ENCODE measurements at regions not wholly inside any gene's neighbourhood (a gene's known extent, or its start where the extent isn't known, plus 50 kb on each side); places are given as distances from the start of the nearest gene placed in this dataset.

DNA sequence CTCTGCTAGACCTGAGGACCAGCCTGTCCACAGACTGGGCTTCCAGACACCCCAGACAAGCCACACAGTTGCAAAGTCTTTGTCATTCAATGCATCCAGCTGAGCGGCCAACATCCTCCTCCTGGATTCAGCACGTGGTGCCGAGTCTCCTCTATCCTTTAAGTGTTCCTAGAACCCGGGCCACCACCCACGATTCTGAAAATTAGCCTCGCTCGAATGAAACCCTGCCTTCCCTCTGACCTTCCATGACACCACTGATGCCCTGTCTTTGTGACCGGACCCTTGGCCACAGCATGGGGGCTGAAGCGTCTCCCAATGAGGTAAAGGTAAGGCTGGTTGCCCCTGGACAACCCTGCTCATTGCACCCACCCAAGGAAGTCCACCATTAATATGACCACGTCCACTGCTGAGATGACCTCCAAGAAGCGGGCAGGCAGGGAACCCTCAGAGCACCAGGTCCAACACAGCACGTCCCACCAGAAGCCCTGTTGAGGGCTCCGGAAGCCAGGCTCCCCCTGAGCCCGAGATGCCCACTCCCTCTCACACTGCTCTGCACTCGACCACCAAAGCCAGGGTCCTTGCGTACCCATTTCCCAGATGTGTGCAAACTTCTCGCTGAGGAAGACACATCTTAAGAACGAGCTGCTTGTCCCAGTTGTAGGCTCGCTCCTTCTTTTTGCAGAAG lies 279.0 kb downstream of the CTTN start:
- Histone ChIP-seq H3K4me3 (no peak overlapping the region), H3K27ac (no peak overlapping the region)

DNA sequence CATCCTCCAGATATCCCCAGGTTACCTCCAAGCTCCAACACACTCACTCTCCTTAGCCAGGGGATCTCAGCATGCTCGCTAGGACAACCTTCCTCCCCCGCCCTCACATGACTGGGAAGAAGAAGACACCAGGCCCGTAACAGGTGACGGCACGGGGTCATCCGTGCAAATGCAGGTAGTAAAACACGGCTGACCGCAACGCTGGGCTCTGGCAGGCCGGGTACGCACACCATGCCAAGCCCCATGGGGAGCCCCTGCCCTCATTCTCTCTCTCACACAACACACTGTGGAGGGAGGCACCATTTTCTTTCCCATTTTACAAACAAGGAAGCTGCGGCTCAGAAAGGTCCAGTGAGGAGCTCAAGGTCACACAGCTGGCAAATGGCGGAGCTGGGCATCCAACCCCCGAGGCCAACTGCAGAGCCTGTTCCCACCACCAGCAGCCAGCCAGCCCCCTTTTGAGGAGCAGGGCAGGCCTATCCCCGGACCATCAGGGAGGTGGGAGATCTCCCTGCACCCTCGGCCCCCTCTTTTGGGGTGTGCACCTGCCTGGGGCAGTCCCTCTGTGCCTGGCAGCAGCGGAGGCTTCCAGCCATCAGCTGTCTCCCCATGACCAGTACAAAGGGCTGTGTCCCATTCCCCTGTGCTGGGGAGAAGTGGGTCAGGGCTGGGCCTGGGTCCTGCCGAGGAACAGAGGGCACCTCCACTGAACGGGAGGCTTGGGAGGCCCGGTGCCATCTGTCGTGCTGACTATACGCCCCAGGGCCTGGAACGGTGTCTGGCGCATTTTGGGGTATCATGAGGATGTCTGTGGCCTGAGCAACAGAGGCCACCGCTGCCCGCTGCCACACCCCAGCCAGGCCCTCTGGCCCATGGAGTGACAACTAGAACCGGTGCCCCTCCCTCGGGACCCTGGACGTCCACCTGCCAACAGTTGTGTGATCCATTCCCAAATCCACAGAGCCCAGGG lies 280.9 kb downstream of the CTTN start:
- Histone ChIP-seq H3K27ac (no peak overlapping the region), H3K4me3 (no peak overlapping the region)

DNA sequence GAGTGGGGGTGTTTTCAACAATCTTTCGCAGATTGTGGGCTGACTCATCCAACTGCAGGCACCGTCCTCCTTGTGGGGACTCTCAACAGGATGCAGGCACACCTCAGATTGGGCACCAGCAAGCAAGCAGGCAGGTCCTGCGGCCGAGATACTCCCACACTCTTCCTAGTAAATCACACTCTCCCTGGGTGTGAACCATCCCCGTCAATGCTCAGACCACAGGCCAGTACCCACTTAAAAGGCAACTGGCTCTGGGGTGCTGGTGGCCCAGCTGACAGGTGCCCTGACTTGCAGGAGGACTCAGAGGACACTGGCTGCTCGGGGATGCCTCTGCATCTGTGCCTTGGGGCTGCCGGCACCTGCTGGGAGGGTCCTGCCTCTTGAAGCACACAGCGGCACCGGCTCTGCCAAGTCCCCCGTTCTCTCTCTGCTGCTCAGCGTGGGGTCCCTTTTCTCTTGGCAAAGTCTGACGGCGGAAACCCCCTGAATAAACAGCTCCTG lies 282.5 kb downstream of the CTTN start:
- Histone ChIP-seq H3K27ac (no peak overlapping the region), H3K4me3 (no peak overlapping the region)

DNA sequence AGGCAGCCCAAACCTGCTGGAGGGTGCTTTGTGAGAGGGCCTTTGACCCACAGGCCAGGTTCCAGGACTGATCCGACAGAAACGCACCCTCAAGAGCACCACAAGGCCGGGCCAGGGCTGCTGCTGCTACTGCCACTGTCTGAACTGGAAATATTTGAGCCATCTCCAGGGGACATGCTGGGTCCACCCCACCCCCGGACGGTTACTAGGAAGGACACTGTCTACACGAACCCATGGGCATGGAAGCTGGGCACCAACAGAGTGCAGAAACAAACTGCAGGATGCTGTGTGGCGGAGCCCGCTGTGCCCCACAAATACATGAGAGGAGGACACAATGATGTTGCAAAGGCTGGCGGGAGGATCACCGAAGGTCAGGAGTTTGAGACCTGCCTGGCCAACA lies 283.7 kb downstream of the CTTN start:
- H3K4me3 ChIP-seq: no peak overlapping the region
- no peak overlapping the region for H3K27ac ChIP-seq

DNA sequence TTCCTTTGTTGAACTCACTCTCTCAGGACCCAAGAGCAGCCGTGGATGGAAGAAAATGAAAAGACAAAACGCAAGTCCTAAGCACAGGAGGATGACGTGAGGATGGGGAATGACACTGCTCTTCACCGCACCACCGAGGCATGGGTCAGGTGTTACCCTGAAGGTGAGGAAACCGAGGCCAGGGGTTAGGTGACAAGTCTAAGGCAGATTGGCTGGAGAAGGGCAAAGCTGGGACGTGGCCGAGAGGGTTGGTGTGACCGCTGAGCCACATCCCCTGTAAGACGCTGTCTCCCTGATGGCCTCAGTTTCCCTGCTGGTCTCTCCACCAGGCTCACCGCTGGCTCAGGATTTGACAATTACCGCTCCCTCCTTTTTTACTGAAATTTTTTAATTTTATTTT lies 284.4 kb downstream of the CTTN start:
- Histone ChIP-seq H3K4me3 (no peak overlapping the region), H3K27ac (no peak overlapping the region)

DNA sequence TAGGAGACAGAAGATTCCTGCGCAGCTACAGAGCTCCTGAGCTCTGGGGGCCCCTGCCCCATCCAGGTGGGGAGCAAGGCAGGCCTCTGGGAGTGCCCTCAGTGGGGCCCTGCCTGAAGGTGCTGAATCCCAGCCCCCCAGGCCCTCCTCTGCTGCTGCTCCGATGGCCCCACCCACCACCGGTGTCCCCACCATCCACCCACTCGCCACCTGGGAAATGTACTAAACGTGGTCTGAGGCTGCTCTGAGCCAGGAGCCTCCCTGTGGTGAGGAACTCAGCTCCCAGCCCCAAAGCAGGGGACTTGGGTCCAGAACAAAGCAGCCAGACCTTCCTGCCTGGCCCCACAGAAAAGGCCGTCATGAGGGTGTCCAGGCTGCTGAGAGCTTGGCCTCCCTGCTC lies 289.4 kb downstream of the CTTN start:
- no peak overlapping the region for H3K27ac ChIP-seq
- H3K4me3 ChIP-seq: no peak overlapping the region

DNA sequence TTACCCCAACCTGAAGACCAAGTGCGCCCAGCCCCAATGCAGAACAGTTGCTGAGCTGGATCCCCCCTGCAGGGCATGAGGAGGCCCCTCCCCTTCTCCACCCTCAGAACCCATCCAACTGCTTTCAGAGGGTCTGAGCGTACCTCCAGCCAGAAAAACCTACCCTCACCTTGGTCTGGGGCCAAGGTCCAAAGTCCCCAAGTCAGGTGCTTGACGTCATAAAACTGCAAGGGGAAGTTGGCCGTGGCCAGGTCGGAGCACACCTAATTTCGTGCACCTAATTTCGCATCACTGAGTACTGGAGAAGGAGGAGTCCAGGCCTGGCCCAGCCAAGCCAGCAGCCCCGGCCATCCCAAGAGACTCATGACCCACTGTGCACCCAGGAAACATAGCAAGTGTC lies 289.8 kb downstream of the CTTN start:
- no peak overlapping the region for H3K27ac ChIP-seq
- H3K4me3 ChIP-seq: no peak overlapping the region

DNA sequence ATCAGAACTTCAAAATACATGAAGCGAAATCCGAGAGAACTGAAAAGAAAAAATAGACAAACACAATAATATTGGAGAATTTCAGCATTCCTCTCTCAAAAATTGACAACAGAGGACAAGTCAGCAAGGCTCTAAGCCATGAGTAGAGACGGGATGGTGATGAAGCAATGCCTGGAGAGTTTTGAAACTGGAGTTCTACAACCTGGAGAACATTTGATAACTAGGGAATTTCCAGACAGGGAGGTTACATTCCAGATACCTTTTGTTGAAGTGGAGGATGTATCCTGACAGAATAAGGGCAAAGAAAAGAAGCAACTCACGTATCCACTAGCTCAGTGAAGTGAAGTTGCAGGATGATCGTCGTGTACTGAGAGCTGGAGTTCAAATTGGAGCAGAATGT lies 291.4 kb downstream of the CTTN start:
- Histone ChIP-seq H3K4me3 (no peak overlapping the region), H3K27ac (no peak overlapping the region)

DNA sequence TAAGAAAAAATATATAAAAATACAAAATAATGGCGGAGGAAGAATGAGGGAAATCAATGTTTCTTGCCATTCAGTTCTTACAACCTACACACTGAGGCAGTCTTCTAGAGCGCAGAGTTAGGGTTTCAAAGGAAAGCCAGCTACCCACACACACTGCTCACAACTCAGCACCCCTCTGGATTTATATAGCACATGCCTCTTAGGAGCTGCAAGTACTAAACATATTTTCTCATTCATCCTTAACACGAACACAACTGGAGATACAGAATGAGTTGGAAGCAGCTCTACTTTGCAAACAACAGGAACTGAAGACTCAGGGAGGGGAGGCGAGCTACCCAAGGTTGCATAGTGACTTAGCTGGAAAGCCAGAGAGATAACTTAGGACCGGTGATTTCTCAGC lies 293.8 kb downstream of the CTTN start:
- Histone ChIP-seq H3K4me3 (no peak overlapping the region), H3K27ac (no peak overlapping the region)

DNA sequence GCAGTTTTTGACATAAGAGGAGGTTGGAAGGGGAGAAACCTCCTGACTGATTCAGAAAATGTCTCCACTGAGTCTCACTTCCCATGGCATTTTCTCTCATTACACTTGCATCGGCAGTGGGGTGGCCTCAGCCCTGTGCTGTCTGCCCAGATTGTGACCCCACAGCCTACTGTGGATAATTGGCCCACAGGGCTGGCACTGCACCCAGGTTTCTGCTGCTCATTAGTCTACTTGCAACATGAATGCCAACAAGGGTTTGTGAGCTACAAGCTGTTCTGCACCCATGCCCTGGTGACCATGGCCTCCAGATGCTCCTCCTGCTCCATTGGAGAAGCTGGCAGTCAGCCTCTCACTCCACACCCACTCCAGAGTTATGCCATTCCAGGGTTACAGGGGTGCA lies 296.0 kb downstream of the CTTN start:
- Histone ChIP-seq H3K27ac (no peak overlapping the region), H3K4me3 (no peak overlapping the region)

DNA sequence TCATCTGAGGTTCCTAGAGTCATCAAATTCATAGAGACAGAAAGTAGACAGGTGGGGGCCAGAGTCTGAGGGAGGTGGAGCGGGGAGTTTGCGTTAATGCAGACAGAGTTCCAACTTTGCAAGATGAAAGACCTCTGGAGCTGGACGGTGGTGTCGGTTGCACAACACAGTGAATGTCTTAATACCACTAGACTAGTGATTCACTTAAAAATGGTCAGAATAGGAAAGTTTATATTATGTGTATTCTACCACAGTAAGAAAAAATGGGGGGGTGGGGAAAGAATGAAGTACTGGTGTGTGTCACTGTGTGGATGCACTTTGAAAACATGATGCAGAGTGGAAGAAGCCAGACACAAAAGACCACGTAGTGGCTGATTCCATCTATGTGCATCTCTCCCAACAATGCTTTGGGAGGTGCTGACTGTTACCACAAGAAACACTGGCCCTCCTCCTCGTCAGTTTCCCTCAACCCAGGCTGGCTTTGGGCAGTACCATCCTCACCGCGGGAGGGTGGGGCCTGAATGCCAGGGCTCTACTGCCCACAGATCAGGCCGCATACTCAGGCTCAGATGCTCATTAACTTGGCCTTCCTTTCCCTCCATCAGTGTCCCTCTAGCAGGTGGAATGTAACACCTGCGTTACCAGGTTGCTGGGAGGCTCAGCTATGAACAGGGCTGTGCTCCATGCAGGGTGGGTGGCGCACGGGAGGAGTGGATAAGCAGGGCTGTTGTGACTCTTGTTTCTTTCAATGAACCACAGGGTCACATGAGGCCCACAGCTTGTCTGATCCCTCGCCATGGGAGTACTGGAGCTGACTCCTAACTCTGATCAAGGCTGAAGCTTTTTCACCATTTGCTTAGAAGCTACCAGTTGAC lies 297.0 kb downstream of the CTTN start:
- no peak overlapping the region for H3K27ac ChIP-seq

DNA sequence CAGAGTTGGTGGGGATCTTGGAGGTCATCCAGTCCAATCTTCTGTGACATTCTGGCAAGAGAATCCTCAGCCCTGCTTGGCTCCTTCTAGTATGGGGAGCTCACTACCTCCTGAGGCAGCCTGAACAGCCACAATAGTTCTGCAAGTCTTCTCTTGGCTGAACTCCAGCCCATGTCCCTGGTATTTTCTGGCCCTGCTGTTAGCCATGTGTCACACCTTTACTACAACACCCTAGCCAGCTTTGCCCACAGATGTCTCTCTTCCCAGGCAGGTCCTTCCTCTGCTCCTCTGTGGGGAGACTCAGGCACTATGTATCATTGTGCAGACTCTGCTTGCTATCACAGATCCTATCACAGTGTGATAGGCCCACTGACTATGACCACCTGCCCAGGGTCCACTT lies 297.7 kb downstream of the CTTN start:
- H3K27ac ChIP-seq: no peak overlapping the region
- H3K4me3 ChIP-seq: no peak overlapping the region

More for the DNA sequence above, 297.0 kb downstream of the CTTN start:
- H3K4me3 ChIP-seq: no peak overlapping the region

DNA sequence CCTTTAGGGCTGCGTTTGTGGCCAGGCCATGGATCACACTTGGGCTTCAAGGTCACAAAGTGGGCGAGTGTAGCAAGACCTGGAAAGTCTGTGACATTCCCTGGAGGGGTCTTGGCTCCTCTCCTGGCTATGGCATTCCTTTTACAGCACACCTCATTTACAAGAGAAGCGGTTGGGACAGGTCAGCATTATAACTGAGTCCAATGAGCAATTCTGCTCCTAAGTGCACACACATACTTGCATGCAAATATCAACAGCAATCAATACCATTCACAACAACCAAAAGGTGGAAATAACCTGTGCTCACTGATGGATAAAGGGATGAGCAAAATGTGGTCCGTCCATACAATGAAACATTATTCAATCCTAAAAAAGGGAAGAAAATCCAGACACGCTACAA lies 298.2 kb downstream of the CTTN start:
- no peak overlapping the region for H3K4me3 ChIP-seq
- H3K27ac ChIP-seq: no peak overlapping the region

DNA sequence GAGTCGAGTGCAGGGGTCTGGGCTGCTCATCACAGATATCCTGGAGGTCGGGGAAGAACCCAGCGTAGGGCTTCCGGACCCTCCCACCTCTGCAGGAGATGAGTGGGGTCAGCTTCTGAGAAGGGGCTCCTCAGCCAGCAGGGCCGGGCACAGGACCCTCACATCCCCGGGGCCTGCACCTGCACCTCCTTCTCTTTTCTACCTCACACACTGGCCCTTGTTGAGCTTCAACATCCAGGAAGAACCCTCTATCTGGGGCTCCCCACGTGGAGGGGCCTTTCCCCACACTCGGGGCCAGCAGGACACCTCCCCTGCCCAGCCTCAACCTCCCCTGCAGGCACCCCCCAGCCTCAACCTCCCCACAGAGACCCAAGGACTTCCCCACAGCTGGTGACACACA lies 299.4 kb downstream of the CTTN start:
- Histone ChIP-seq H3K27ac (no peak overlapping the region), H3K4me3 (no peak overlapping the region)

DNA sequence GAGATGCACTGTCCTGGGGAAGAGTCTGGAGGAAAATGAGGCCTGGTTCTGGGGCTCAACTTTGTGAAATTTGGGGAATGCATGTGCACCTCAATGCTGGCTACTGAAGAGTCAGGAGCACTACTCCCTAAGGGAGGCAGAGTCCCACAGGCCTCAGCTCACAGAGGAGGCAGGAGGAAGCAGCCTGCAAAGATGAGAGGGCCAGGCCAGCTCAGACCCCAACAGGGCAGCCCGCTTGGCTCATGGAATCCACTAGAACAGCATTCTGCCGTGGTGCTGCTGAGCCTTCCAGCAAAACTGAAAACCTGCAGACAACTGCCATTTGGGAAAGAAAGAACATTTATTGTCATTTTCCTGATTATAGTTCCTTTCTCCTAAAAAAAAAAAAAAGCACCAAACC lies 300.5 kb downstream of the CTTN start:
- H3K27ac ChIP-seq: no peak overlapping the region

DNA sequence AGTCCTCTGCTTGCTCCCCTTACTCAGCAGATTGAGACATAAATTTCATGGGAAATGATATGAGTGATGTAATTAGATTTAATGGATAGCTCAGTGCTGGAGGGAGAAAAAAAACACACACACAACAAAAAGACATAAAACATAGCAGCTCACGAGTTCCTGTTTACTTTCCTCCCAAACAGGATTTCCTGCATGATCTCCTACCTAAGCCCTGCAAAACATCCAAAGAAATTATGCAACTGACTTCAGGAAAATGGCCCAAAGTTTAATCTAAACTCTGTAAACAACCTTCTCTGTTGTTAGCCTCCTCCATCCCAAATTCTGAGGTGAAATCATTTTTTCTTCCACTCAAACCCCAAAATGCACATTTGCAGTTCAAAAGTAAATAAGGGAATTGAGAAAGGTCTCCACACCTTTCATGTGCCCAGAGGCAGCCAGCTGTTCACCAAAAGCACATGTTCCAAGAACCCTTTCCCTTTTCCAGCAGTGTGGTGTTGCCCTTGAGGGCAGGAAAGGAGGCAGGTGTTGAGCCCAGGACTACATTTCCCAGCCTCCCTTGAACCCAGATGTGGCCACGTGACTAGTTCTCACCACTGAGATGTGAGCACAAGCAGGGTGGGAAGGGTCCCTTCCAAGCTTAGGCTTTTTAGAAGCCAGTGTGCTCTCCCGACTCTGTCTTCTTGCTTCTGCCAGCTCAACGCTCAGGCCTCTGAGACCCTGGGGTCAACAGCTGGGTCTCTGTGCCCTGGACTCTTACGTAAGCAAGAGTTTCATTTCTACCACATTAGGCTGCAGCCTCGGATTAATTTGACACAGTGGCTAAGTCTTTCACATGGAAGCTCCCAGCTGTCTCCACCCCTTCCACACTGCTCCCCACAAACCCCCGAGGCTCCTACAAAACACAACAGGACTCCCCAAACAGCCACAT lies 301.2 kb downstream of the CTTN start:
- no peak overlapping the region for H3K27ac ChIP-seq
- no peak overlapping the region for H3K4me3 ChIP-seq

More for the DNA sequence above, 300.5 kb downstream of the CTTN start:
- no peak overlapping the region for H3K4me3 ChIP-seq

DNA sequence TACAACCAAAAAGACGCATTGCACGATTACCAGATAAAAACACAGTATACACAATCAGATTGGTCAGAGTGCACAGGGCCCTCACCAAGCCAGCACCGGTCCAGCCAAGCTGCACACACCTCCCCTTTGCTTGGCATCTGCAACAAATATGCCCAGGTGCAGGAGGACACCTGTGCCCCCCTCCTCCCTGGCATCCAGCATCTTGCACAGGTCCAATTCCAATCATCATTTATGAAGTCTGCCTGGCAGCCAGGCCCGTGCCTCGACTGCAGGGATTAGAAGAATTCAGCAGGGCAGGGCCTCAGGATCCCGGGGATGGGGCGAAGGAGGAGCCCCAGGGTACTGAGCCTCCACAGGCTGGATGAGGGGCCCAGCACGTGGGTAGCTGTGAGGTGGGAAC lies 302.1 kb downstream of the CTTN start:
- H3K4me3 ChIP-seq: no peak overlapping the region
- no peak overlapping the region for H3K27ac ChIP-seq

DNA sequence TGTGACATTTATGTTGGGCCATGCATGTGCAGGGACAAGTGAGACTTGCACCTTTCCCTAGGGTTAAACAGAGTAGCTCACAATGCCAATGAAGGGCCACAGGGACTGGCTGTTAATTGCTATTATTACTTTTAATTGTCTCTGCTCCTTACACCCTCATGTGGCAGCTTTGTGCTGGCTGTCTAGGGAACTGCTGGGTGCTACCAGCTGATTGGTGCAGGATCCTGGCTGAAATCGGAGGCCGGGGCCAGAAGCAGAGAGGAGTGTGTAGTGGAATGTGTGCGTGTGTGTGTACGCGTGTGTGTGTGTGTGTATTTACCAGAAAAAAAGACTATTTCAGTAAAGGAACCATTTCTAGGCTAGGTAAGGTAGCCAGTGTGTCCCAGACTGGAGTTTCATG lies 302.5 kb downstream of the CTTN start:
- Histone ChIP-seq H3K27ac (no peak overlapping the region), H3K4me3 (no peak overlapping the region)

DNA sequence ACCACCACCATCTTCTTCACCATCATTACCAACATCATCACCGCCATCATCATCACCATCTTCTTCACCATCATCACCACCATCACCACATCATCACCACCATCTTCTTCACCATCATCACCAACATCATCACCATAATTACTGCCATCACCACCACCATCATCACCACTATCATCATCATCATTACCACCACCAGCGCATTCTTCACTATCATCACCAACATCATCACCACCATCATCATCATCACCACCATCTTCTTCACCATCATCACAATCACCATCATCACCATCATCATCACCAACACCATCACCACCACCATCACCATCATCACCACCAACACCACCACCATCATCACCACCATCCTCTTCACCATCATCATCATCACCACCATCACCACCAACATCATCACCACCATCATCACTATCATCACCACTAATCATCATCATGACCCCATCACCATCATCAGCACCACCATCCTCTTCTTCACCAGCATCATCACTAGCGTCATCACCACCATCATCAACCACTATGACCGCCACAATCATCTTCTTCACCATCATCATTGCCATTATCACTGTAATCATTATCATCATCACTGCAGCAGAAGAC lies 303.8 kb downstream of the CTTN start:
- no peak overlapping the region for H3K4me3 ChIP-seq

More for the DNA sequence above, 303.8 kb downstream of the CTTN start:
- no peak overlapping the region for H3K27ac ChIP-seq
